Panc1 (cell line): ENCODE measurements at regions not wholly inside any gene's neighbourhood (a gene's known extent, or its start where the extent isn't known, plus 50 kb on each side); places are given as distances from the start of the nearest gene placed in this dataset.

Experiments
- ATAC-seq: fragments of 200-7000 bp; cut with Tn5 transposase; 2 replicates; pipeline ENCODE4 v1.9.1; 2020; ENCODE audit warnings: mild to moderate bottlenecking, moderate library complexity
- BruUV-seq: library from RNA; stranded (reverse); fragments of 400-500 nt; replicated peaks from 2 replicates; lab custom pipeline; 2021; lab: Mats Ljungman, UMichigan
- CTCF ChIA-PET: fragments of 300-600 bp; sonication (Branson Sonifier 250); formaldehyde crosslinking; loops from one replicate; lab custom pipeline; 2022; ENCODE audit warnings: antibody characterized with exemption; lab: Charles Lee
- POLR2A ChIA-PET: fragments of 300-600 bp; sonication (Branson Sonifier 250); formaldehyde crosslinking; loops from one replicate; lab custom pipeline; 2022; ENCODE audit warnings: antibody characterized with exemption; lab: Charles Lee
- DNase-seq: peaks from one replicate; pipeline ENCODE4 v3.0.0-alpha.2; 2010; ENCODE audit warnings: low read depth, low spot score
- H3K27ac ChIP-seq: 2 replicates; pipeline ENCODE4 v1.5.1; 2011; ENCODE audit warnings: mild to moderate bottlenecking, low read length, inconsistent platforms
- H3K27me3 ChIP-seq: fragments of 200-500 bp; sonication (Bioruptor generic); 2 replicates; pipeline ENCODE4 v1.6.0; 2014; ENCODE audit warnings: low read length, inconsistent platforms; ENCODE audit not compliant: control insufficient read depth, insufficient read depth
- H3K36me3 ChIP-seq: fragments of 200-500 bp; sonication (Bioruptor generic); 2 replicates; pipeline ENCODE4 v1.5.1; 2014; ENCODE audit warnings: inconsistent platforms, mild to moderate bottlenecking, low read length, moderate library complexity; ENCODE audit not compliant: control insufficient read depth, insufficient read depth
- H3K4me1 ChIP-seq: 2 replicates; pipeline ENCODE4 v1.5.1; 2011; ENCODE audit warnings: inconsistent platforms, mild to moderate bottlenecking, low read length, moderate library complexity; ENCODE audit not compliant: control insufficient read depth, insufficient read depth
- H3K4me3 ChIP-seq, 2 experiments: 2 replicates each; pipeline ENCODE4 v1.5.1; 2011 to 2012; ENCODE audit warnings: low read depth in 2 of 2, low read length in 2 of 2, mild to moderate bottlenecking in 2 of 2, inconsistent platforms in 1 of 2, moderate library complexity in 1 of 2
- H3K9me3 ChIP-seq: fragments of 200-500 bp; sonication (Bioruptor generic); 2 replicates; pipeline ENCODE4 v1.5.1; 2014; ENCODE audit warnings: low read depth, mild to moderate bottlenecking, inconsistent platforms, low read length, moderate library complexity; ENCODE audit not compliant: control insufficient read depth, insufficient read depth
- CTCF ChIP-seq: fragments of 450-650 bp; IDR thresholded peaks from 2 replicates; pipeline ENCODE4 v1.5.1; 2017; ENCODE audit warnings: mild to moderate bottlenecking
- POLR2AphosphoS5 ChIP-seq: IDR thresholded peaks from 2 replicates; pipeline ENCODE4 v1.6.1; 2012; ENCODE audit warnings: mild to moderate bottlenecking, low read depth, low read length, moderate library complexity
- REST ChIP-seq, 2 experiments: IDR thresholded peaks; 2 replicates each; pipeline ENCODE4 v1.6.1; 2011 to 2012; ENCODE audit warnings: low read depth in 2 of 2, control low read depth in 1 of 2, low read length in 1 of 2, mild to moderate bottlenecking in 1 of 2, moderate library complexity in 1 of 2; ENCODE audit not compliant: insufficient read depth in 1 of 2
- SIN3A ChIP-seq: IDR thresholded peaks from 2 replicates; pipeline ENCODE4 v1.6.1; 2012; ENCODE audit warnings: low read depth, mild to moderate bottlenecking, low read length, moderate library complexity, borderline replicate concordance; ENCODE audit not compliant: insufficient read depth
- TCF7L2 ChIP-seq: IDR thresholded peaks from 2 replicates; pipeline ENCODE4 v1.6.1; 2011; ENCODE audit warnings: mild to moderate bottlenecking, low read depth, low read length, inconsistent platforms
- in situ Hi-C: cut with HindIII; loops from 2 replicates; pipeline ENCODE4 v1.10.0; 2016; ENCODE audit warnings: low sequenced_read_pairs, low pct_unique_long_range_greater_than_20kb
- intact Hi-C: fragments of 100-400 bp; cut with micrococcal nuclease; formaldehyde crosslinking; loops from one replicate; pipeline ENCODE4 v1.10.0; 2022; ENCODE audit not compliant: unreplicated experiment

DNA sequence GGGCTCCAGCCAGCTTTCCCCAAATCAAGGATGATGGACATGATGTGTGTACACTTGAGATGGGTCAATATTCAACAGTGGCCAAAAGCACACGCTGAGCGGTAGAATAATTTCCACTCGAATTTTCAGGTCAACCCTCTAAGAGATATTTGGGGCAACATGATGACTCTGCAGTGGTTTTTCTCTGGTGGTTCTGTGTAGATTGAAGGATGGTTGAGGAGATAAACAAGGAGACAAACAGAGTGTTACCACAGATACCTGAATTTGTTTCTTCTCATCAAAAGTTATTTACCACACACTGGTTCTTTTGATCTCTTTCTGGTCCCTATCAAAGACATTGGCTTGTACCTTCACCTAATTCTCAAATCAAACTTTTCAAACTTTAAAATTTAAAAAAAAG lies 242.0 kb downstream of the ETS1 start:
- ChIA-PET CTCF (no interaction called here), POLR2A (no interaction called here)
- H3K27me3 ChIP-seq, result no peaks in the 10 kb centered on the region
- intact Hi-C loops (no loop called here), in situ Hi-C loops (no loop called here)
- BruUV-seq, result no TSS peak
- no peak for TF ChIP-seq SIN3A
- no peak for TF ChIP-seq REST (IDR thresholded peaks at IDR 0.05; ENCODE audit: insufficient read depth in 1 of 2, low read depth in 2 of 2, low read length in 1 of 2)
- TF ChIP-seq POLR2AphosphoS5, result no peak
- TF ChIP-seq CTCF, result no peak
- TF ChIP-seq TCF7L2, result no peak
- H3K4me3 ChIP-seq, result no peak overlapping the region
- DNase-seq (no peak), ATAC-seq (no peak)
- H3K36me3 ChIP-seq, result no peaks in the 10 kb centered on the region
- no peaks in the 10 kb centered on the region for H3K9me3 ChIP-seq
- no peak overlapping the region for H3K27ac ChIP-seq
- H3K4me1 ChIP-seq, result no peaks in the 10 kb centered on the region

- H3K27ac ChIP-seq, result no peak overlapping the region
- intact Hi-C loops, result no loop called here
- H3K4me1 ChIP-seq, result no peaks in the 10 kb centered on the region
Measured at GRCh38 chr11:128343870-128344269, 243.5 kb downstream of the ETS1 start.

More at GRCh38 chr11:128343870-128344269, 243.5 kb downstream of the ETS1 start:
- in situ Hi-C loops, result no loop called here
- BruUV-seq, result no TSS peak
- no peak for ATAC-seq
- DNase-seq, result no peak
- no peak overlapping the region for H3K4me3 ChIP-seq
- H3K27me3 ChIP-seq, result no peaks in the 10 kb centered on the region
- ChIA-PET CTCF (no interaction called here), POLR2A (no interaction called here)
- H3K36me3 ChIP-seq, result no peaks in the 10 kb centered on the region
- no peaks in the 10 kb centered on the region for H3K9me3 ChIP-seq
- TF ChIP-seq CTCF (no peak), SIN3A (no peak), POLR2AphosphoS5 (no peak), TCF7L2 (no peak), REST (IDR thresholded peaks at IDR 0.05; ENCODE audit: insufficient read depth in 1 of 2, low read depth in 2 of 2, low read length in 1 of 2) (no peak)
